ENCODE measurements at regions not wholly inside any gene's neighbourhood (a gene's known extent, or its start where the extent isn't known, plus 50 kb on each side); places are given as distances from the start of the nearest gene placed in this dataset.

DNA sequence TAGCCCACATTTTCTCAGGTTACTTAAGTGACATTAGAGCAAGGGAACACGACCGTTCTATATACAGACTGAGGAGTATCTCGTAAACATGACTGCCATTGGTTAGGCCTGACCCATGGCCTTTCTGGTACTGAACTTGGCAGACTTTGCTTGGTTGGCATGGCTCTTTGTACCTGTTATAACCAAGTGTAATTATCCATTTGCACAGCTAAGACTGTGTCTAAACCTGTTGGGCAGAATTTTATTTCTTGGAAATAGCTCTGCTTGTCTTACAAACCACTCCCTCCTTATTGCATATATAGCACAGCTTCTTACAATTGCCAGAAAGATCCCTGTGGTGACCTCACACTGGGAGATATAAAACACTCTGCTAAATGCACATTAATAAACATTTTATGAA is 106.9 kb downstream of the P2RY1 start:
- Histone ChIP-seq H3K36me3 (no peaks in the 10 kb centered on the region), H3K9me3 (no peaks in the 10 kb centered on the region), H3K27me3 (no peaks in the 10 kb centered on the region), H3K4me1 (no peaks in the 10 kb centered on the region), H3K27ac (no peak overlapping the region), H3K4me3 (no peak overlapping the region)
- no peak for DNase-seq
- TF ChIP-seq, protein P1, sequence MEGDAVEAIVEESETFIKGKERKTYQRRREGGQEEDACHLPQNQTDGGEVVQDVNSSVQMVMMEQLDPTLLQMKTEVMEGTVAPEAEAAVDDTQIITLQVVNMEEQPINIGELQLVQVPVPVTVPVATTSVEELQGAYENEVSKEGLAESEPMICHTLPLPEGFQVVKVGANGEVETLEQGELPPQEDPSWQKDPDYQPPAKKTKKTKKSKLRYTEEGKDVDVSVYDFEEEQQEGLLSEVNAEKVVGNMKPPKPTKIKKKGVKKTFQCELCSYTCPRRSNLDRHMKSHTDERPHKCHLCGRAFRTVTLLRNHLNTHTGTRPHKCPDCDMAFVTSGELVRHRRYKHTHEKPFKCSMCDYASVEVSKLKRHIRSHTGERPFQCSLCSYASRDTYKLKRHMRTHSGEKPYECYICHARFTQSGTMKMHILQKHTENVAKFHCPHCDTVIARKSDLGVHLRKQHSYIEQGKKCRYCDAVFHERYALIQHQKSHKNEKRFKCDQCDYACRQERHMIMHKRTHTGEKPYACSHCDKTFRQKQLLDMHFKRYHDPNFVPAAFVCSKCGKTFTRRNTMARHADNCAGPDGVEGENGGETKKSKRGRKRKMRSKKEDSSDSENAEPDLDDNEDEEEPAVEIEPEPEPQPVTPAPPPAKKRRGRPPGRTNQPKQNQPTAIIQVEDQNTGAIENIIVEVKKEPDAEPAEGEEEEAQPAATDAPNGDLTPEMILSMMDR (IDR thresholded peaks at IDR 0.05), result no peak
- no peak for TF ChIP-seq POLR2A (IDR thresholded peaks at IDR 0.05)

DNA sequence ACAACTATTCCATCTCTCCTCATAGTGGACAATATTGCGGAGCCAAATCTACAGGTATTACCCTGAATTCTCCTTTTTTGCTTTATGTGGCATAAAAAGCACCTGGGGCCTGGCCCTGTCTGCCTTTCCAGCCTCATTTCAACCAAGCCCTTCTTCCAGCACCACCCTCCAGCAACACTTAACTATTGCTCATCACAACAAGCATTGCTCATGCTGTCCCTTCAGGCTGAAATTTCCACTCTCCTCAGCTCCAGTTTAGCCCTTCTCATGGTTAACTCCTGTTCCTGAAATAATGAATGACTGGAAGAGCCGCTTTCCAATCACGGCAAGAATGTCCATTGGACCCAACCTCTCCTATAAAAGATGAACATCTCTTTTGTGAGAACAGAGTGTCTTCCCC is 107.4 kb downstream of the P2RY1 start:
- no peaks in the 10 kb centered on the region for H3K4me1 ChIP-seq
- no peaks in the 10 kb centered on the region for H3K36me3 ChIP-seq
- H3K27ac ChIP-seq, result no peak overlapping the region
- no peaks in the 10 kb centered on the region for H3K9me3 ChIP-seq
- no peaks in the 10 kb centered on the region for H3K27me3 ChIP-seq
- no peak overlapping the region for H3K4me3 ChIP-seq
- DNase-seq, result no peak
- TF ChIP-seq POLR2A (IDR thresholded peaks at IDR 0.05), result no peak
- TF ChIP-seq, protein P1 (IDR thresholded peaks at IDR 0.05), result no peak

DNA sequence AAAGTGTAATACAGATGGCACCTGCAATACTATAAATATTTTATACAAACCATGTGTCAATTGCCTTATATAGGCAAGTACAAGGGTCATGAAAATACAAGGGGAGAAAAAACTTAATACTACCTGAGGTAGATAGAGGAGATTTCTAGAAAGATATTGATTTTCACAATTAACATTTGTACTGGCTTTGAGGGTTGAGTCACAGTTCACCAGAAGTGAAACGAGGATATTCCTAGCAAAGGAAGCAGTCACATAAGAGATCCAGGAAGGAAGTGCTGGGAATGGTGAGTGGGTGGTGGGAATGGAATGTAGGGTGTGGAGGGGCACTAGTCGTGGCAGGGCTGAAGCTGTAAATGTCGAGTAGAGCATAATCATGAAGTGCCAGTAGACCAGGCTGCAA is 108.7 kb downstream of the P2RY1 start:
- H3K27ac ChIP-seq, result no peak overlapping the region
- TF ChIP-seq, protein P1 (IDR thresholded peaks at IDR 0.05), result no peak
- no peak for TF ChIP-seq POLR2A (IDR thresholded peaks at IDR 0.05)

DNA sequence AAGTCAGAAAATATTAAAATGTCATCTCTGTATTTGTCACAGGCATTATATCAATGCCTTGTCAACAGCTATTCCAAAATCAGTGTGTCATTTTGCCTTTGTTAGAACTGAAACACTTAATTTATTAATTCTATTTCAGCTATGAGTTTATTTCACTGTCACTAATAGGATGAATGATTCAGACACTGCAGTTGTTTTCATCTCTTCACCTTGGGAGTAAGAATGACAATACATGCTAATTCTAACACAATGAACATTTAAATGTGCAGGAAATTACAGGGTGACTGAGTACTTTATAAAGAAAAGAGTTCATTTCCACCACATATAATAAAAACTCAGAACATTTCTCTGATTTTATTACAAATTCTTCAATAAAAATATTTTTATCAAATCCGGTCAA is 109.7 kb downstream of the P2RY1 start:
- H3K27ac ChIP-seq, result no peak overlapping the region
- H3K36me3 ChIP-seq, result no peaks in the 10 kb centered on the region
- no peaks in the 10 kb centered on the region for H3K27me3 ChIP-seq
- no peaks in the 10 kb centered on the region for H3K9me3 ChIP-seq
- no peak overlapping the region for H3K4me3 ChIP-seq
- DNase-seq, result no peak
- TF ChIP-seq, protein P1 (IDR thresholded peaks at IDR 0.05), result no peak
- no peak for TF ChIP-seq POLR2A (IDR thresholded peaks at IDR 0.05)
- H3K4me1 ChIP-seq, result no peaks in the 10 kb centered on the region

More for the DNA sequence above, 108.7 kb downstream of the P2RY1 start:
- Histone ChIP-seq H3K36me3 (no peaks in the 10 kb centered on the region), H3K4me1 (no peaks in the 10 kb centered on the region), H3K27me3 (no peaks in the 10 kb centered on the region), H3K9me3 (no peaks in the 10 kb centered on the region), H3K4me3 (no peak overlapping the region)
- DNase-seq, result no peak

DNA sequence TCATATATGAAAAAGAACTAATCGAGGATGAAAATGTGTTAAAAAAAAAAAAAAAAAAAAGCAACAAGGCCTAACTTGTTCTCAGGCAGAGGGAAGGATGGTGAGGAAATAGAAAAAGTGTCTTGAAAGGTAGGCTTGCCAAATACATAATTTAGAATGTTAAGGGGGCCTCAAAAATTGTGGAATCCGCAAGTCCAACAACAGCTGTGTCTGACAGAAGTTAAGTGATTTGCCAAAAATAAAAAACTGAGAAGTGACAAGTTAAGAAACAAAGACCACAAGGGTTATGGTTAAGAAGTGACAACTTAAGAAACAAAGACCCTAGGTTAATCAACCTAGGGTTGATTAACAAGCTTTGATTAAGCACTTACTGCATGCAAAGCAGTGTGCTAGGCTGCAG is 110.6 kb downstream of the P2RY1 start:
- Histone ChIP-seq H3K36me3 (no peaks in the 10 kb centered on the region), H3K4me1 (no peaks in the 10 kb centered on the region), H3K27me3 (no peaks in the 10 kb centered on the region), H3K27ac (no peak overlapping the region), H3K4me3 (no peak overlapping the region), H3K9me3 (no peaks in the 10 kb centered on the region)
- DNase-seq, result no peak
- TF ChIP-seq POLR2A (IDR thresholded peaks at IDR 0.05), result no peak
- TF ChIP-seq, protein P1 (IDR thresholded peaks at IDR 0.05), result no peak

DNA sequence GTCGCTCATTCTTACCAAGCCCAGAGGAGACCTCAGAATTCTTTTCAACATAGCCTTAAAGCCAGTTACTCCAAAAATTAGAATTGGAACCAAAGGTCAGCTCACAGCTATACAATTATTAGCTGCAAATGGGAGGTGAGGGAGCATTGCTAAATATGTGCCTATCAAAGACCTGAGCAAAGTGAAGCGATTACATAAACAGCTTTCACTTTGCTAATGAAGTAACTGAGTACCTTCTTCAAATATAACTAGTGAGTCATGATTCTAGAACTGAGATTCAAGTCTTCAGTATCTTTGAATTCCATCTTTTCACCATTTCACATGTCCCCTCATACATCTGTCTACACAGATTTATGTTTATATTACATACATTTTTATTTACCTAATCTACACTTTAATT is 122.6 kb downstream of the P2RY1 start:
- no peaks in the 10 kb centered on the region for H3K27me3 ChIP-seq
- no peak for TF ChIP-seq POLR2A (IDR thresholded peaks at IDR 0.05)
- TF ChIP-seq, protein P1 (IDR thresholded peaks at IDR 0.05), result no peak
- H3K36me3 ChIP-seq, result no peaks in the 10 kb centered on the region
- peaks cover 0 to 4% (median 0%) of the 10 kb centered on the region in 4 donors for H3K4me1 ChIP-seq
- H3K9me3 ChIP-seq, result no peaks in the 10 kb centered on the region
- no peak overlapping the region for H3K27ac ChIP-seq
- no peak for DNase-seq
- H3K4me3 ChIP-seq, result no peak overlapping the region
